HEK293 (cell line): ENCODE measurements at regions not wholly inside any gene's neighbourhood (a gene's known extent, or its start where the extent isn't known, plus 50 kb on each side); places are given as distances from the start of the nearest gene placed in this dataset.

Experiments
- CTCF ChIA-PET: fragments of 350-600 bp; formaldehyde crosslinking; extraction: SDS; loops from one replicate; lab custom pipeline; 2021; ENCODE audit warnings: antibody characterized with exemption; lab: Yijun Ruan, JAX
- POLR2A ChIA-PET: fragments of 300-600 bp; formaldehyde crosslinking; extraction: SDS; loops from one replicate; lab custom pipeline; 2020; ENCODE audit warnings: antibody characterized with exemption, inconsistent platforms; lab: Yijun Ruan, JAX
- H3K27ac ChIP-seq: fragments of 200-500 bp; sonication (Bioruptor generic); 2 replicates; pipeline ENCODE4 v1.5.1; 2014; ENCODE audit warnings: low read depth, low read length, control low read depth, inconsistent platforms; ENCODE audit errors: extremely low read depth
- H3K36me3 ChIP-seq, 2 experiments: fragments of 200-500 bp in 1 of 2; sonication (Bioruptor generic) in 1 of 2; 1 replicate in 1 of 2; 2 replicates in 1 of 2; pipeline ENCODE4 v1.5.1; 2014 to 2017; ENCODE audit warnings: inconsistent platforms in 2 of 2, low read length in 2 of 2; ENCODE audit not compliant: control insufficient read depth in 2 of 2, insufficient read depth in 1 of 2
- H3K4me1 ChIP-seq: fragments of 200-500 bp; sonication (Bioruptor generic); 2 replicates; pipeline ENCODE4 v1.5.1; 2014; ENCODE audit warnings: mild to moderate bottlenecking, low read length, inconsistent platforms; ENCODE audit not compliant: control insufficient read depth, insufficient read depth
- H3K4me3 ChIP-seq: 2 replicates; pipeline ENCODE4 v1.5.1; 2011; ENCODE audit warnings: low read depth, mild to moderate bottlenecking, control low read depth, low read length, moderate library complexity
- H3K9me3 ChIP-seq: fragments of 200-500 bp; sonication (Bioruptor generic); 2 replicates; pipeline ENCODE4 v1.5.1; 2014; ENCODE audit warnings: low read depth, low read length, inconsistent platforms; ENCODE audit not compliant: control insufficient read depth, insufficient read depth
- BCL11A ChIP-seq: fragments of 450-650 bp; formaldehyde crosslinking; IDR thresholded peaks from 2 replicates; pipeline ENCODE4 v1.5.1; 2016; ENCODE audit warnings: low read depth, missing biosample characterization, missing genetic modification characterization
- GLI4 ChIP-seq: fragments of 450-650 bp; formaldehyde crosslinking; IDR thresholded peaks from 2 replicates; pipeline ENCODE4 v1.5.1; 2016; ENCODE audit warnings: missing biosample characterization, missing genetic modification characterization
- SETDB1 ChIP-seq: IDR thresholded peaks from one replicate; pipeline ENCODE4 v1.6.1; 2017; ENCODE audit warnings: mild to moderate bottlenecking, low read length, moderate library complexity, mixed read lengths; ENCODE audit not compliant: insufficient read length
- WT1 ChIP-seq: fragments of 450-650 bp; formaldehyde crosslinking; IDR thresholded peaks from 2 replicates; pipeline ENCODE4 v1.5.1; 2016; ENCODE audit warnings: missing biosample characterization, missing genetic modification characterization
- ZBTB7A ChIP-seq: fragments of 450-650 bp; formaldehyde crosslinking; IDR thresholded peaks from 2 replicates; pipeline ENCODE4 v1.5.1; 2016; ENCODE audit warnings: low read depth, missing biosample characterization, missing genetic modification characterization
- ZNF121 ChIP-seq: fragments of 450-650 bp; formaldehyde crosslinking; IDR thresholded peaks from 2 replicates; pipeline ENCODE4 v1.5.1; 2016; ENCODE audit warnings: missing biosample characterization, missing genetic modification characterization
- ZNF184 ChIP-seq: fragments of 450-650 bp; IDR thresholded peaks from 2 replicates; pipeline ENCODE4 v1.5.1; 2018; ENCODE audit warnings: missing biosample characterization, mild to moderate bottlenecking, missing genetic modification characterization
- ZNF211 ChIP-seq: fragments of 450-650 bp; formaldehyde crosslinking; IDR thresholded peaks from 2 replicates; pipeline ENCODE4 v1.5.1; 2016; ENCODE audit warnings: low read depth, missing biosample characterization, missing genetic modification characterization
- ZNF394 ChIP-seq: fragments of 450-650 bp; formaldehyde crosslinking; IDR thresholded peaks from 2 replicates; pipeline ENCODE4 v1.5.1; 2016; ENCODE audit warnings: missing biosample characterization, missing genetic modification characterization, mild to moderate bottlenecking, moderate library complexity, borderline replicate concordance
- ZNF510 ChIP-seq: fragments of 450-650 bp; formaldehyde crosslinking; IDR thresholded peaks from 2 replicates; pipeline ENCODE4 v1.5.1; 2018; ENCODE audit warnings: mild to moderate bottlenecking, missing genetic modification characterization, missing biosample characterization; ENCODE audit not compliant: insufficient replicate concordance
- ZNF518A ChIP-seq: fragments of 450-650 bp; formaldehyde crosslinking; conservative IDR thresholded peaks from 2 replicates; pipeline ENCODE4 v1.5.1; 2016; ENCODE audit warnings: low read depth, missing biosample characterization, missing genetic modification characterization
- ZNF548 ChIP-seq: fragments of 450-650 bp; formaldehyde crosslinking; IDR thresholded peaks from 2 replicates; pipeline ENCODE4 v1.5.1; 2016; ENCODE audit warnings: missing biosample characterization, missing genetic modification characterization
- ZNF621 ChIP-seq: fragments of 450-650 bp; formaldehyde crosslinking; IDR thresholded peaks from 2 replicates; pipeline ENCODE4 v1.5.1; 2017; ENCODE audit warnings: missing biosample characterization, missing genetic modification characterization
- ZNF645 ChIP-seq: fragments of 450-650 bp; formaldehyde crosslinking; IDR thresholded peaks from 2 replicates; pipeline ENCODE4; 2016; ENCODE audit warnings: missing biosample characterization, missing genetic modification characterization
- ZNF670 ChIP-seq: fragments of 450-650 bp; formaldehyde crosslinking; IDR thresholded peaks from 2 replicates; pipeline ENCODE4 v1.5.1; 2016; ENCODE audit warnings: missing biosample characterization, missing genetic modification characterization, low read depth
- ZNF704 ChIP-seq: fragments of 450-650 bp; formaldehyde crosslinking; IDR thresholded peaks from 2 replicates; pipeline ENCODE4 v1.5.1; 2016; ENCODE audit warnings: missing biosample characterization, missing genetic modification characterization
- ZSCAN16 ChIP-seq: fragments of 450-650 bp; formaldehyde crosslinking; IDR thresholded peaks from 2 replicates; pipeline ENCODE4 v1.5.1; 2016; ENCODE audit warnings: missing biosample characterization, missing genetic modification characterization
- ZSCAN4 ChIP-seq: fragments of 450-650 bp; formaldehyde crosslinking; IDR thresholded peaks from 2 replicates; pipeline ENCODE4 v1.5.1; 2017; ENCODE audit warnings: missing biosample characterization, missing genetic modification characterization
- ZSCAN5A ChIP-seq: fragments of 450-650 bp; formaldehyde crosslinking; IDR thresholded peaks from 2 replicates; pipeline ENCODE4 v1.5.1; 2016; ENCODE audit warnings: missing biosample characterization, missing genetic modification characterization

GRCh38 chr5:82513738-82514137 is 235.6 kb upstream of the RPS23 start (continued):
- TF ChIP-seq ZNF184 (tag by site-specific recombination), result no peak

GRCh38 chr5:82512025-82512424 is 233.9 kb upstream of the RPS23 start:
- CTCF ChIA-PET, result interaction anchor here (0.5 kb wide), 1 partner anchor 525 kb away, joined by 3 read pairs; no protein-coding TSS in a partner anchor
- TF ChIP-seq ZNF211 (tag by site-specific recombination) (no peak), ZNF704 (tag by site-specific recombination) (no peak), ZSCAN4 (tag by site-specific recombination) (no peak), ZNF394 (no peak), ZSCAN16 (no peak), WT1 (tag by site-specific recombination) (no peak), SETDB1 (no peak), ZBTB7A (tag by site-specific recombination) (no peak), ZNF621 (tag by site-specific recombination) (no peak), ZNF518A (tag by site-specific recombination) (no peak), ZNF510 (tag by site-specific recombination) (no peak), ZSCAN5A (no peak), ZNF548 (tag by site-specific recombination) (no peak), ZNF121 (tag by site-specific recombination) (no peak), ZNF670 (tag by site-specific recombination) (no peak), BCL11A (tag by site-specific recombination) (no peak), ZNF645 (tag by site-specific recombination) (no peak), GLI4 (tag by site-specific recombination) (no peak)
- Histone ChIP-seq H3K4me1 (no peaks in the 10 kb centered on the region), H3K27ac (no peak overlapping the region), H3K36me3 (no peaks in the 10 kb centered on the region), H3K4me3 (no peak overlapping the region), H3K9me3 (no peaks in the 10 kb centered on the region)
- POLR2A ChIA-PET, result no interaction called here
